NCI-H2171 treated with DMSO at 0.1 percent for 48 hours (cell line): ENCODE measurements at regions not wholly inside any gene's neighbourhood (a gene's known extent, or its start where the extent isn't known, plus 50 kb on each side); places are given as distances from the start of the nearest gene placed in this dataset.

ENCODE experiments used
- DNase-seq: peaks from one replicate; lab custom pipeline; 2025; lab: John Stamatoyannopoulos, UW

GRCh38 chr2:8537562-8538155 is 144.2 kb upstream of the ID2 start:
- DNase-seq, result no peak

- no peak for DNase-seq
These were observed 143.3 kb upstream of the ID2 start for GRCh38 chr2:8538531-8538930.

DNA sequence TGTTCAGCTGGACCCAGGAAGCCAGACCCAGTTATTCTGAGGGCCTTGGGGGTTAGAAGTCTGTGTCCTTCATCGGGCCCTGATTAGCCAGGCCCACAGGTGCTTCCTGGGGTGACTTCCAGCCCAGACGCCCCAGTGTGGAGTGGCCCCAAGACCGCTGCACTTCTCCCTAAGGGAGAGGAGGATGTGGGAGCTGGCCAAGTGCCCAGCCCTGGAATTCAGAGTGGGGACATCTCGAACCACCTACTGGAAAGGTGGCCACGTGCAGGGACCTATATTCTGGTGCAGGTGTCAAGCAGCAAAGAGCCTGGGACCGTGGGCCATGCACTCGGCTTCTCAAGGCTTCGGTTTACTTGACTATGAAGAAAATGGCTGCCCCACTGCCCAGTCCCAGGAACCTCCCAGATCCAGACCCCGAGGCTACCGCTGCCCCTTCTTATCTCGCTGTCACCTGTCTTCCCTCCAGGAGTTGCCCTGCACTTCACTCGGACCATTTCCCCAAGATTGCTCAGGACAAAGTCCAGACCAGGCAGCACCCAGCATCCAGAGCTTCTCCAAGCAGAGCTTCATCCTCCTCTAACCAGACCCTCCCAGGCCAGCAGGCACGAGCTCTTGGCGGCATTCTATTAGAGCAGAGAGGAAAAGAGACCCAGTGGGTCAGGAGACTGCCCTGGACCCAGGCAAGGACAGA is 142.8 kb upstream of the ID2 start:
- no peak for DNase-seq

DNA sequence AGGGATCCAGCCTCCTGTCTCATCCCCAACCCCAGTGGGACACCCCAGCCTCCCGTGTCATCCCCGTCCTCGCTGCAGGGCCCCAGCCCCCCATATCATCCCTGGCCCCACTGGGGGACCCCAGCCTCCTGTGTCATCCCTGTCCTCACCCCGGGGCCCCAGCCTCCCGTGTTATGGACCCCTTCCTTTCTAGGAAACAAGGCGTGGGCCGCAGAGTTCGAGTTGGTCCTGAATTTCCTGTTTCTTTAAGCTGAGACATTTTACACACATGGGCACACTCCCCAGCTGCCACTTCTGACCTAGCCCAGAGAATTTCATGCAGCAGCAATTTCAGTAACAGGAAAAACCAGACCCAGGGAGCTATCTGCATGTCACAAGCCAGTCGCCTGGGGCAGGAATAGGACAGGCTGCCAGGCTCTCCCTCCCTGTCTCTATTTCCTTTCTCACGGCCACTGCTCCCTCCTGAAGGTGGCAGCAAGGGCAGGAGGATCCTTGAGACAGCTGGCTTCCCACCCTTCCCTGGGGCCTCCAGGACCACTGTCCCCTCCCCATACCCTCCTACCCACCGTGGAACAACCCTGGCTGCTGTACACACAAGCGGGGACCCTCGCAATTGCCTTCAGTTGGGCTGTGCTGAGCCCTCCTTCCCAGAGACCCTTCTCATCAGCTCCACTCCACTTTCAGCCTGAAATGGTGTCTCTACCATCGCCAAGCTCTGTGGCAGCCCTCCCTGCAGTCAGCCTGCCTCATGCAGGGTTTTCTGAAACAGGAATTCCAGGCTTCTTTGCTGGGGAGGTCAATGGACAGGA is 141.9 kb upstream of the ID2 start:
- no peak for DNase-seq

GRCh38 chr2:8540552-8541055 is 141.3 kb upstream of the ID2 start:
- no peak for DNase-seq

- peak; percentile 17 for DNase-seq
These were observed 140.6 kb upstream of the ID2 start for GRCh38 chr2:8541223-8541622.

DNA sequence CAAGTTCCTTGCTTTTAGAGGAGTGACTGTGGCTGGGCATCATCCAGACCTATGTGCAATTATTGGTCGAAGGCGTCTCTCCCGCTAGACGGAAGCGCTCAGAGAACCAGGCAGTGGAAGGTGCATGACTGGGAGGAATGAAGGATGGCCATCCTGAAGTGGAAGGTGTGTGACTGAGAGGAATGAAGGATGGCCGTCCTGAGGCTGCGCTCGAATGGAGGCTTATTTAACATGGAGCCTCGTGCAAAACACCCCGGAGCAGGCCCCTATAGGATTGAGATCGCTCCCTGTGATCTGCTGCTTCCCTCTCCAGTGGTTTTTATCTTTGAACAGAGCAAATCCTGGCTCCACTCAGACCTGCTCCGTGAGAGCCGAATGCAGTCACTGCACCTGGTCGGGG is 140.2 kb upstream of the ID2 start:
- DNase-seq, result no peak

- no peak for DNase-seq
These were observed 139.3 kb upstream of the ID2 start for GRCh38 chr2:8542381-8543059.

- DNase-seq, result no peak
These were observed 138.8 kb upstream of the ID2 start for GRCh38 chr2:8543060-8543382.

GRCh38 chr2:8543383-8544170 is 138.3 kb upstream of the ID2 start:
- DNase-seq, result peak; percentile 17

GRCh38 chr2:8544171-8544785 is 137.6 kb upstream of the ID2 start:
- DNase-seq, result no peak

DNA sequence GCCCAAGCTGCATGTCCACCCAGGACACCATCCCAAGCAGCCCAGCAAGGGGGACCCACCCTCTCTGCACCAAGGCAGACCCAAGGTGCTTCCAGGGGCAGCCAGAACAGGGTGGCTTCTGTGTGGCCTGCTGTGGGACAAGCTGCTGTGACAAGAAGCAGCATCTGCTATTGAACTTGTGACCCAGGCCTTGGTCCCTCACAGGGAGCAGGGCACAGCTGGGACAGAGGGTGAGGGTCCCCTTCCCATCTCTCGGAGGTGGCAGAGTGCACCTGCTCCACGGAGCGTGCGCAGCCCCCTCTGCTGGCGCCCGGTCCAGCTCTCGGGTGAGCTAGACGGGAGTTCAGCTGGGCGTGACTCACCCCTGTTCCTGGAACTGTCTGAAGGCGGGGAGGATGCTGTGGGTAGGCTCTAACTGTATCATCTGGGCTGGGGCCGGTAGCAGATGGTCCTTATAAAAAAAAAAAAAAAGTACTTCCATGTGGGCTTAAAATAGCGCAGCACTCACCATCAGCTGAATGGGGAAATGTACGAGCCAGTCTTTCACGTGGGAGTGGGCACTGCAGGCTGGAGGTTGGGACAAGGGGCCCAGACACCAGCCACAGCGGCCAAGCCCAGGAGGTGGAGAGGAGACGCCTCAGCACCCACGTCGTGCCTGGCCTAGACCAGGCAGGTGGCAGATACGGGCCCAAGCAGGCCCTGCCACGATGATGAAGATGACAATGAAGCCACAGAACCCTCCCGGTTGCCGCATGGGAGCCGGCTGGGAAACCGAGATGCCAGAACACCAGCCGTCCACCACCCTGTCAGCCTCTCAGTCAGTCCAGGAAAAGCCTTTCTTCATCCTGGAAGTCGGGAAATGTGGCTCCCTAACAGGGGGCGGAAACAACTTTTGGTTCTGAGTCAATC is 136.8 kb upstream of the ID2 start:
- DNase-seq, result peak; percentile 98

DNA sequence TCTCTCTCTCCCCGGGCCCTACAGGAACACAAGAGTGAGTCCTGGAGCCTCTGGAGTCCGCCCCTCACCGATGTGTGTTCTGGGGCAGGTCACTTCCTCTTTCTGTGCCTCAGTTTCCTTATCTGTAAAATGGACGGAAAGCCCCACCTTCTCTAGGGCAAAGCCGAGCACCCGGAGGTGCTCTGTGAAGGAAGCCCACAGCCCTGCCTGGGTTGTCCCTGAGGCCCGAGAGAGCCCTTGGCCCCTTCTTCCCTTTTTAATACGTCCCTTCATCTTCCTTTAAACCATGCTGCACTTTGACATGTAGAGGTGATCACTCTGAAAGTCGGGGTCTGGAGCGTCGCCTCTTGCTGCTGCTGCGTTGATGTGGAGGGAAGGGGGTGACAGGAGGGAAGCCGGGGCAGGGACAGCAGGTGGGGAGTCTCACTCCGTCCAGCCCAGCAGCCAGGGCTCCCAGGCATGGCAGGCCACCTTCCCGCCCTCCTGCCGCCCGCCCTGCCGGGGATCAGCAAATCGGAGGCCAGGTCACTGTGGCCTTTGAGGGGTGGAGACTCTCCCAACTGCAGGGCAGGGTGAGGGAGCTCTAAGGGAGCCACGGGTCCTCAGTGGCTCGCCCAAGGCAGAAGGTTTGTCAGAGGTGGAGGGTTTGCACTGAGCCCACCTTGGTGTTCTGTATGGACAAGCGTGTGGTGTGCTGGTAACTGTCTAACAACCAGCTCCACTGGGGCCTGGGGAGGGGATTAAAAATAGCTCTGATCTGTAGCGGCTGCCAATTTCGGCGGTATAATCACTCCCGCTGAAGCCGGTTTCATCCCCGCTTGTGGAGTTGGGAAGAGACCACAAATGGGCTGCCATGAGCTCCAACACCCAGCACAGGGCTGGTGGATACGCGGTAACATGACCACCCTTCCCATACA is 135.9 kb upstream of the ID2 start:
- no peak for DNase-seq

DNA sequence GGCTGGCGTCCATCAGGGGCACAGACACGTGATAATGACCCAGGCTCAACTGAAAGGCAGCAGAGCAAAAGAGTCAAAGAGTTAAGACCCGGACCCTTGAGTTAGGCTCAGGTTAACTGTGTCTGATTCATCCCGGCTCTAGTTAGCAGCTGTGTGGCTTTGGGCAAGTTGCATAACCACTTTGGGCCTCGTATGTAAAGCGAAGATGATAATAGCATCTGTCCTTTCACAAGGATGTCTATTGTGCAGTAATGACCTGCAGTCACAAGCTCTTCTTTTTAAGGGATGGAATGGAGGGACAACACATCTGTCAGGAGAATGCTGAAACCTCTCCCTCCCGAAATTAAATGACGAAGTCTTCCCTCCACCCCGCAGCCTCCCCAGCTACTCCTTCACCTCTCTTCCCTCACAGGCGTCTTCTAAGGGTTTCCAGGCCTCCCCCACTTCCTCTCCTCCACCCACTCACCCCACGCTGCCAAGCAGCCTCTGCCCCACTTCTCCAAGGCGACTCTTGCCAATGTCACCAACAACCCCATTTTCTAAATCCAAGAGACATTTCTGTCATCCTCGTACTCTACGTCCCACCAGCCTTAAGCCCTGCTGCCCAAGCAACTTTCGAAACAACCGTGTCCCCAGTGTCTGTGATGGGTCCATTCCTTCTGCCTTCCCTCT is 135.1 kb upstream of the ID2 start:
- DNase-seq, result no peak

DNA sequence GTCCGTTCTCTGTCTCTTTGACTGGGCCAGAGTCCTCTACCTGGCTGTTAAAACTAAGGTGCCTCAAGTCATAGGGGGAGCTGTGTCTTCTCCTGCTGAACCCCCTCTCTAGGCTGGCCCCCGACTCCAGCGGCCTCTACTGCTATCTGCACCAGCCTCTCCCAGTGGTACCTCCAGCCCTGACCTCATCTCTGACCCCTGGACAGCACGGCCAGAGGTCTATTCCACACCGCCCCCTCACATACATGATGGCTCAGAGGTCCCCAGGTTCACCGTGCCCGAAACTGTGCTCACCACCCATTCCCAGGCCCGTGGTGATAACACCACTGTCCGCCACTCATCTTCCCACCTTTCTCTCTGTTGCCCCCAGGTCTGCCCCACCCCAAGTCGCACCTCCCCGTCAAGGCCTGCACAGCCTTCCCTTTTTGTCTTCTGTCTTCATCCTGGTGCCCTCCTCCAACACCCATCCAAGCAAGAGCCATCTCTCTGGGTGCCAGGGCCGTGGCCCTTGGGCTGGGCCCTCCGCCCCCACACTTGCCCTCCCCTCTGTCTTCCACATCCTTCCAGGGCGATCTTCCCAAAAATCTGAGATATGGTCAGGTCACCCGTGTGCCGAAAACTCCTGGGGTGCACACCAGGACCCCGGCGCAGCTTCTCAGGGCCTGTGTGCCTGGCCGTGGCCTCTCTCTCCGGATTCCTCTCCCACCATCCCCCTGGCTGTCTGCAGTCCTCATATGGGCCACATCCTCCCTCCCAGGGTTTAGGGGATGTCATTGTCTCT is 134.4 kb upstream of the ID2 start:
- no peak for DNase-seq

DNA sequence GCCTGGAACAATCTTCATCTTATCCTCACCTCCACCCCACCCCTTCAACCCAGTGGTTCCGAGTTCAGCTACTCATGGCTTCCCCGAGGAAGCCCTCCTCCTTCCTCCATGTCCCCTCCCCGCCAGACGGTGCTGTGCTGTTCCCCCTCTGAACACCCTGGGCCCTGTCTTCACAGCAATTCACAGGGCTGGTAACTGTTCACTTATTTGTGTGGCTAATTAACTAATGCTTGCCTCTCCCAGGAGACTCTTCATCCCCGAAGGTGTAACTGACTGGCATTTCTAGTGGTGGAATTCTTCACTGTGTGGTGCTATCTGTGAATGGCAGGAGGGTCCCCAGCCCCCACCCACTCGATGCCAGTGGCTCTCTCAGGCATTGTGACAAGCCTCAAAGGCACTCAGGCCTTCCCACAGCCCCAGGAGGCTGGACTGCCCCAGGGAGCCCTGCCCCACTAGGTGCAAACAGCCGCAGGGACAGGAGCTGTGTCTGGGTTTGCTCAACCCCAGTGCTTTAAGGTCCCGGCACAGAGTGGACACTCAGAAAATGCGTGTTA is 133.7 kb upstream of the ID2 start:
- DNase-seq, result no peak

DNA sequence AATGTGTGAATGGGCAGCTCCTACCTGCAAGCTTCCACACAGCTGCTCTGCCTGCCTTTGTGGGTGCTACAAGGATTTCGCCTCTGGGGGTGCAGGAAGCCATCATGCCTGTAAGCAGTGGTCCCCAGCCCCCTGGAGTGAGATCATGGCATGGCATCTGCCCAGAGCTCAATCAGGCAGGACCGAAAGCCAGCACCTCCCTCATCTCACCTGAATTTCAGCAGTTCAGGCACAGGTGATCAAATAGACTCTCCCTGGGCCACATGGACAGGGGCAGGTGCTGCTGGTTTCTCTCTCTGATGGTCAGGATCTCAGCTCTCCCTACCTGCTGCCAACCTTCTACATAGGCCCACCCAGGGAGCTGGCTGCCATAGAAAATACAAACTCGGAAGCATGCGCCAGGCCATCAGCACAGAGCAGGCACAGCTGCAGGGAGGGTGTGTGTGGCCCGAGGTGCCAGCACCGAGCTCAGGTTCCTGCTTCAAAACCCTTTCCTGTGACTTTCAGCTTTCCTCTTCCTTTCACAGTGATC is 133.2 kb upstream of the ID2 start:
- DNase-seq, result no peak
